ENCODE measurements at regions not wholly inside any gene's neighbourhood (a gene's known extent, or its start where the extent isn't known, plus 50 kb on each side); places are given as distances from the start of the nearest gene placed in this dataset.

GRCh38 chr4:57607566-57608180, 497.5 kb upstream of the IGFBP7 start:
- DNase-seq (ENCODE audit: low read depth) = no peak

- DNase-seq (ENCODE audit: low read depth) = no peak
Observed at GRCh38 chr4:57605376-57605775, 495.2 kb upstream of the IGFBP7 start.

DNA sequence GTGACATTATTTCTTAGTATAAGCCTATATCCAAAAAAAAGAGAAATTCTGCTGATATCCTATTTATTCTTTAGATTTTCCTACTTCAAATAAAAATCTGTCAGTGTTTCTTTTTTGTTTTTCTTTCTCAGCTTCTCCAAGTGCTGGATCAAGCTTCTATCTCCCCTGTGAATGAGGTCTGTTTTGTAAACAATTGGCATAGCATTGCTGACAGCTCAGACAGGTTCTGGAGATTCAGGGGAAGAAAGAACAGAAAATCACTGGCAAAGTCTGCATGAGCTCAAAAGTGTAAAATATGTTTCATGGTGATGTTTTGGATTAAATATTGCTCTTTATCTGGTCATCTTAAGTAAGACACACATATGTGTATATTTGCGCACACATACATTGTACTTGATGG, 492.0 kb upstream of the IGFBP7 start:
- DNase-seq (ENCODE audit: low read depth) = no peak

GRCh38 chr4:57591073-57591472, 480.9 kb upstream of the IGFBP7 start:
- no peak for DNase-seq (ENCODE audit: low read depth)

GRCh38 chr4:57588557-57588956, 478.4 kb upstream of the IGFBP7 start:
- DNase-seq (ENCODE audit: low read depth) = no peak

GRCh38 chr4:57580710-57581599, 470.8 kb upstream of the IGFBP7 start:
- no peak for DNase-seq (ENCODE audit: low read depth)

DNA sequence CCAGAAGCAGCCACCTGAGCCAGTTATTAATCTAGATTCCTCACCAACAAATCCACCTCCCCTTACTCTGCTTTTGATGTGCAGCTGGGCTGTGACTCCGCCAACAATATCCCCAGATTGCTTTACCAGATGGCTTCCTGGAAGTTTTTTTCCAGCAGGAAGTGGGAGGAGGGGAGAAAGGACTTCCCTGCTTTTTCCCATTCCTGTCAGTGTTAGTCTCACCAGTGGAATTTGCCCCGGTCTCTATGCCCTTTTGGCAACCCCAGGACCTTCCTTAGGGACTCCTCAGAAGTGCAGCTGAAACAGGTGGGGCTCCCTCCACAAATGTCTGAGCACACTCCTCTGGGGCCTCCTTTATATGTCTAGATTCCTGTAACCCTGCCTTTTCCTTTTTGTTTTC, 465.2 kb upstream of the IGFBP7 start:
- DNase-seq (ENCODE audit: low read depth) = no peak

GRCh38 chr4:57554556-57555092, 444.4 kb upstream of the IGFBP7 start:
- DNase-seq (ENCODE audit: low read depth) = no peak

GRCh38 chr4:57553728-57554127, 443.5 kb upstream of the IGFBP7 start:
- no peak for DNase-seq (ENCODE audit: low read depth)

- DNase-seq (ENCODE audit: low read depth) = no peak
Observed at GRCh38 chr4:57550198-57550597, 440.0 kb upstream of the IGFBP7 start.

- no peak for DNase-seq (ENCODE audit: low read depth)
Observed at GRCh38 chr4:57548856-57549255, 438.7 kb upstream of the IGFBP7 start.

DNA sequence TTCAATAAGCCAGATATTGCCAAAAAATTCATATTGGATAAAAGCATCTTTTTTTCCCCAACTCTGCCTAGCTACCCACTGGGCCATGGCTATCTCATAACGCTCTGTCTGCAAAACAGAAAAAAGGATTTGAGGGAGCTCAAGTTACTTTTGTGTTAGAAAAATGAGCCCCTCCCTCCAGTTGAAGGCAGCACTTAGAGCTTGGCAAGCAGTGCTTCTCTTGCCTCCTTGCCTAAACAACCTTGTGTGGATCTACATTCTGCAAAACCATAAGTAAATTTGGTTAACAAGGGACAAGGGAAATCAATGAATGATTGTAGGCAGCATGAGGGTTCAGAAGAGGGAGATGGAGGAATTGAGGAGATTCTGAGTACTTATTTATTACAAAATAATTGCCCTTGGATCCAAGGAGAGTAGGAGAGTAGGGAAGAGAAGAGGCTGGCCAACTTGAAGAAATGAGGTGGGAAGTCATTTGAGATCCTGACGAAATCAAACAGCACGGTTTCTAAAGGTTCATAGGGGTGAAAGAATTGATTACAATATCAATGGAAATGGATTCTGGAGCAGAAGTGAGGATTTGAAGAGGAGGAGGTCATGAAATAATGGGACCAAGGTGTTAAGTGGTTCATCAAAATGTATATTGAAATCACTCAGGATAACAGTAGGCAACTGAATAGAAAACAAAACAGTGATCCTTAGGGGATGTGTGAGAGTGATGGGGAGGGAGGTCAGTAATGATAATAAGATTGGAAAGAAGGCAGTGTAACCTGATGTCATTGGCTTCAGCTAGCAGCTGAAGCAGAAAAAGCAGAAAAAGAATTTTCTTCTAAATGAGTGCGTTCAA, 434.8 kb upstream of the IGFBP7 start:
- no peak for DNase-seq (ENCODE audit: low read depth)

DNA sequence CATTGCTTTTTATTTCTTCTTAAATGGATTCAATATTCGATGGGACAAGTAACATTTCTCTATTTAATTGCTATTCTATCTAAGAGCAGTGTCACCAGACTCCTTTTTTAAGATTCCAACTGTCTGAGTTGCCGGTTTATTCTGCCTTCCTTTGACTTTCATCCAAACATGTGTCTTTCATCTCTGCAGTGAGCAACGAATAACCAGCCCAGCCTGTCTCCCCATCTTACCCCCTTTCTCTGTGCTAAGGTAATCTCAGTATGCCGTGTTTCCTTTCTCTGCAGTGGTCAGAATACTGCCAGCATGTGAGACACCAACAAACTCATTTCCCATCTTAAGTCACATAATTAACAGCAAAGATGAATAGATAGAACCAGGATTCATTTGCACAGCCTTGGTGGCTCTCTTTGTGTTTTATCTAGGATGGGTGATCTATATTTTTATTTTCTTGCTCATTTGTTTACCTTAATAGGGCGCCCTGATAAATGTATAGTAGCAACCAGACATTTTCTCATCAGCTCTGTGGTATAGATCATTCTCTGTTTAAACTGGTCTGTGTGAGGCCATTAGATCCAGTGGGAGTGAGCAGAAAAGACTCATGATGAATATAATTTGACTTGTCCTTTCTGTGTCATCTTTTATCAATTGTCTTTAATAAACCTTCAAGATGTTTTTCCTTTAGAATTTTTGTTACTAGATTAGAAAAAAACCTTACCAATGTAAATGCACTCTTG, 394.8 kb upstream of the IGFBP7 start:
- no peak for DNase-seq (ENCODE audit: low read depth)

DNA sequence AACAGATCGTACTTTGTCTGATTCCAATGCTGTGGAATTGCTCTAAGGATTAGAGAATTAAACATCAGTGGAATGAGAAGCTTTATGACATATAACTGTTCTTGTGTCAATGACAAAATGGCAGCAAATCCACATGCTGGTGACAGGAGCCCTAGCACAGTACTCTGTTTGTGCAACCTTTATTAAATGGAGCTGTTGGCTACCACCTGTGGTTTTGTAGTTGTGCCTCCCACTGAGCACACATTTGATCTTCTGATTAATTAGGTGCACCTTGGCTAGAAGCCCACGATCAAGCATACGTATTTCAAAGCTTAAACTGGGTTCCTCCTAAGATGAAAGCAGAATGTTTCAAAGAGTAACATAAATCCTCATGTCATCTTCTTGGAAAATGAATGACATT, 394.0 kb upstream of the IGFBP7 start:
- no peak for DNase-seq (ENCODE audit: low read depth)

DNA sequence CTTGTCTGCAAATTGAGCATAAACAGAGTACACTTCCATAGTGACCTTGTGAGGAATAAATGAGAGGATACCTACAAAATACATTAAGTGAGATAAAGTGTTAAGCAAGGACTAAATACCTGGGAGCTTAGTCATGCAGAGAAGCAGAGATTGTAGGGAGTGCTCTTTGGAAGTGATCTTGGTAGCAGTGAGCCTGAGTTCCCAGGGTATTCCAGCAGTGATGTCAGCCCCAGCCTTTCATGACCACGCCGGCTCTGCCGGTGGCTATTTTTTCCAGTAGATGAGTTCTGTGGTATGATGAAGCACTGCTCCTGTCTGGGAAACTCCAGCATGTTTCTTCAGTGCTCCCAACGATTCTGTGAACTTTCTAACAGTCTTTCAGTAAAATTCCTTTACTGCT, 391.5 kb upstream of the IGFBP7 start:
- DNase-seq (ENCODE audit: low read depth) = no peak

GRCh38 chr4:57499786-57500185, 389.6 kb upstream of the IGFBP7 start:
- DNase-seq (ENCODE audit: low read depth) = no peak

DNA sequence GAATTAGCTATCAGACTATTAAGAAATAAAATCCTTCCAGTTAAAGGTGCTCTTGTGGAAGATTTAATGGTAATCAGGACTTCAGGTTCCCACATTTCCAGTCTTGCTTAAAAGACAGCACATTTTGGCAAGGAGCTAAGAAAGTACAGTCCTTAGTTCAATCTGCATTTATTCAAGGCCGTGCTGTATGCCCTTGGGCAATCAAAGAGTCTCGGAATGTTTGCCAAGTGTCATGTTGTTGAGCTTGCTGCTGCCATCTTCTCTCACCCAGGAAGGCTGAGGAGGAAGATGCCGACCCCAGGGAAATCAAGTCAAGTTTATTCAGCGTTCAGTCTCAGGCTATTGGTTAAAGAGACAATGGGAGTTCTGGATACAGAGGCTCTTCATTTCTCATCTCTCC, 388.1 kb upstream of the IGFBP7 start:
- DNase-seq (ENCODE audit: low read depth) = no peak

DNA sequence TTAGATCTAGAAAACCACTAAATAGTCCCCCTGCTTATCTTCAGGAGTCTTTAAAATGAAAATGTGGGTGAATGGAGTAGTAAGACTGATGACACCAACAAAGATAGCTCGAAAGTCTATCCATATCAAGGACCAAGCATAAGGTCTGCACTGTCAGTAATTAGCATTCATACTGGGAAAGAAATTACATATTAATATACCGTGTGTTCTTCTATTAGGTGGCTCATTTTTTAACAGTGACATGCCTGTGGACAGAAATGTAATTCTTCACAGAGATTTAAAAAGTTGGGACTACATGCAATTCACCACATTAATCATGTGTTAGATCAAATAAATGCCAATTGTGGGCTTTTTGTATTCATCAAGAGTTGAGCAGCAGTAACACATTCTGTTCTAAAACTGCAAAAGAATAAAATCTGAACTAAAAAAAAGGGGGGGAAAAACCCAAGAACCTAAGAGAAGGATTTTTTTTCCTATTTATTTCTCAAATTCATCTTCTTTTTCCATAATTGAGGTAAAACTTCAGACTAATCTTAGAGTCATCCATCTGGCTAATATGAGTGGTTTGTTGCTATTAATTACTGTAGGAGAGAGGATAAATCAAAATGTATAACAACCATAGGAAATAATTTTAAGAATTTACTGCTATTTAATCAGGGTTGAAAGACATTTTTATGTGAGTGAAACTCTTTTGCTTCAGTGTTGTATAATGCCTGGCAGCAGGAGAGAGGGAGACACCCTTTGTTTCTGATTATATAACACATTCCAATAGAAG, 386.7 kb upstream of the IGFBP7 start:
- DNase-seq (ENCODE audit: low read depth) = no peak

- no peak for DNase-seq (ENCODE audit: low read depth)
Observed at GRCh38 chr4:57494821-57495220, 384.6 kb upstream of the IGFBP7 start.

- DNase-seq (ENCODE audit: low read depth) = no peak
Observed at GRCh38 chr4:57492251-57492878, 382.2 kb upstream of the IGFBP7 start.

DNA sequence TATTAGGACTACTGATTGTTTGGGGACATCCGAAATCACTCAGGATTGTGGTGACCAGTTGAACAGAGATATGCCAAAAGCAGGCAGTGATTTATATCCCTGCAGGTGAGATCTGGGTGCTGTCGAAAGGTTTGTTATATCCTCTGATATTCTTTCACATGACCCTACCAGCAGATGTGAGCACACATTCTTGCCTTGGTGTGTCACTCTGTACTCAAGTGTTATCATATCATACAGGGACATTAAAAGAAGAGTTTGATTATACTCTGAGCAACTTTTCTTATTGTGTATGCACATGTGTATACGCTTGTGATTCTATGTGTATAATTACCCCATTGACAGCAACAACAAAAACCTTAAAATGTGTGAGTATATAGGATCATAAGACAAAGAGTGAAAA, 381.2 kb upstream of the IGFBP7 start:
- no peak for DNase-seq (ENCODE audit: low read depth)

All from stimulated activated CD4-positive, alpha-beta T cell treated with anti-CD3 and anti-CD28 coated beads, Interleukin-2, amount 100 ng/mL, for 4 hours (primary cell).